MCF 10A (cell line): ENCODE measurements at regions not wholly inside any gene's neighbourhood (a gene's known extent, or its start where the extent isn't known, plus 50 kb on each side); places are given as distances from the start of the nearest gene placed in this dataset.
"Not testable (repeated sequence)": the region's sequence is repeated elsewhere in the genome, so short reads cannot be mapped to it uniquely, and the experiment has no call there.

Experiments
- BruUV-seq: library from RNA; stranded (reverse); fragments of 400-500 nt; replicated peaks from 2 replicates; lab custom pipeline; 2021; lab: Mats Ljungman, UMichigan
- CTCF ChIA-PET: fragments of 300-600 bp; sonication (Branson Sonifier 250); formaldehyde crosslinking; extraction: SDS; loops from one replicate; lab custom pipeline; 2021; ENCODE audit warnings: antibody characterized with exemption, inconsistent platforms; lab: Yijun Ruan, JAX
- POLR2A ChIA-PET: fragments of 300-600, 350-650 bp; sonication (Branson Sonifier 250); formaldehyde crosslinking; extraction: SDS; loops from one replicate; lab custom pipeline; 2020; ENCODE audit warnings: antibody characterized with exemption, inconsistent platforms; lab: Yijun Ruan, JAX
- DNase-seq: peaks from one replicate; pipeline ENCODE4 v3.0.0-alpha.2; 2018; ENCODE audit not compliant: unreplicated experiment
- H3K27ac Mint-ChIP-seq: one replicate; pipeline ENCODE4 v1.8.0; 2022; ENCODE audit warnings: mild to moderate bottlenecking, low read depth, mixed read lengths; ENCODE audit not compliant: unreplicated experiment
- H3K27me3 Mint-ChIP-seq: one replicate; pipeline ENCODE4 v1.8.0; 2022; ENCODE audit warnings: mixed read lengths; ENCODE audit not compliant: insufficient read depth, unreplicated experiment
- H3K36me3 Mint-ChIP-seq: one replicate; pipeline ENCODE4 v1.8.0; 2022; ENCODE audit warnings: mild to moderate bottlenecking, moderate library complexity, mixed read lengths; ENCODE audit not compliant: insufficient read depth, unreplicated experiment
- H3K4me1 Mint-ChIP-seq: one replicate; pipeline ENCODE4 v1.8.0; 2022; ENCODE audit warnings: mixed read lengths; ENCODE audit not compliant: insufficient read depth, unreplicated experiment
- H3K4me3 Mint-ChIP-seq: one replicate; pipeline ENCODE4 v1.8.0; 2022; ENCODE audit warnings: mild to moderate bottlenecking, moderate library complexity, mixed read lengths; ENCODE audit not compliant: unreplicated experiment
- H3K9me3 Mint-ChIP-seq: one replicate; pipeline ENCODE4 v1.8.0; 2022; ENCODE audit warnings: mixed read lengths; ENCODE audit not compliant: unreplicated experiment
- intact Hi-C: fragments of 100-400 bp; cut with micrococcal nuclease; formaldehyde crosslinking; loops from 2 replicates; pipeline ENCODE4 v1.14.1; 2022

DNA sequence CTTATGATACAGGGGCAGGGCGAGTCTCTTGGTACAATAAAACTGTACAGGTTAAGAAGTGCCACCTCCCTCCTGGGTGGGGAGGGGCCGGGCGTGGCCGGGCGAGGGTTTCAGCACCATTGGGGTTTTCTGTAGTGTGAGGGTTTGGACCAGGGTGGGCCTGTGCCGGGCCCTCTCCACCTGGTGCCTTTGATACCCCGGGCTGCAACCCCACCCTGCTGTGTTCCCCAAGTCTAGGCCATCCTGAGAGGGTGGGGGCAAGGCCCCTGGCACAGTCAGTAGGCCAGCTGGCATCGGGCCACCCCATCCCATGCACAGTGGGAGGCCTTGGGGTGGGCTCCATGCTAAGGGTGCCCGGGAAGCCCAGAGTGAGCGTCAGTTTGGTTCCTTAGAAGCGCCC, 431.8 kb upstream of the ZNF722 start:
- H3K27ac Mint-ChIP-seq, H3K4me3 Mint-ChIP-seq: not testable (repeated sequence)

DNA sequence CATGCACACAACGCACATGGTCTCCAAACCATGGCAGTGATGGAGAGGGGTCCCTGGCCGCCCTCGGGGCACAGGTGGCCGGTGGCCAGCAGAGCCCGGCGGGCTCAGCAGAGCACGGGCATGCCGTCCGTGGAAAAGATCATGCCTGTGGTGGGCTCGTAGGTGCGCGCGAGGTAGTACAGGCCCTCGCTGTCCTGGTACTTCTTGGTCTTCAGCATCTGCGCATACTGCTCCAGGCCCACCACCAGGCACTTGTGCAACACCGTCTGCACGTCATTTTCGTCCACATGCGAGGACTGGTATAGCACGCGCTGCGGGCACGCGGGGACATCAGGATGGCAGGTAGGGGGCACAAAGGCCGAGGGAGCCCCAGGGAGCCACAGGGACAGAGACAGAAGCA, 431.0 kb upstream of the ZNF722 start:
- BruUV-seq, DNase-seq, H3K36me3 Mint-ChIP-seq, H3K4me3 Mint-ChIP-seq, H3K4me1 Mint-ChIP-seq, POLR2A ChIA-PET, intact Hi-C loops, H3K27me3 Mint-ChIP-seq, CTCF ChIA-PET, H3K27ac Mint-ChIP-seq: not testable (repeated sequence)
- H3K9me3 Mint-ChIP-seq, result peaks cover 16% of the 10 kb centered on the region

More for the DNA sequence above, 431.8 kb upstream of the ZNF722 start:
- BruUV-seq, intact Hi-C loops, POLR2A ChIA-PET, DNase-seq, H3K36me3 Mint-ChIP-seq, CTCF ChIA-PET, H3K27me3 Mint-ChIP-seq, H3K4me1 Mint-ChIP-seq: not testable (repeated sequence)
- peaks cover 16% of the 10 kb centered on the region for H3K9me3 Mint-ChIP-seq

DNA sequence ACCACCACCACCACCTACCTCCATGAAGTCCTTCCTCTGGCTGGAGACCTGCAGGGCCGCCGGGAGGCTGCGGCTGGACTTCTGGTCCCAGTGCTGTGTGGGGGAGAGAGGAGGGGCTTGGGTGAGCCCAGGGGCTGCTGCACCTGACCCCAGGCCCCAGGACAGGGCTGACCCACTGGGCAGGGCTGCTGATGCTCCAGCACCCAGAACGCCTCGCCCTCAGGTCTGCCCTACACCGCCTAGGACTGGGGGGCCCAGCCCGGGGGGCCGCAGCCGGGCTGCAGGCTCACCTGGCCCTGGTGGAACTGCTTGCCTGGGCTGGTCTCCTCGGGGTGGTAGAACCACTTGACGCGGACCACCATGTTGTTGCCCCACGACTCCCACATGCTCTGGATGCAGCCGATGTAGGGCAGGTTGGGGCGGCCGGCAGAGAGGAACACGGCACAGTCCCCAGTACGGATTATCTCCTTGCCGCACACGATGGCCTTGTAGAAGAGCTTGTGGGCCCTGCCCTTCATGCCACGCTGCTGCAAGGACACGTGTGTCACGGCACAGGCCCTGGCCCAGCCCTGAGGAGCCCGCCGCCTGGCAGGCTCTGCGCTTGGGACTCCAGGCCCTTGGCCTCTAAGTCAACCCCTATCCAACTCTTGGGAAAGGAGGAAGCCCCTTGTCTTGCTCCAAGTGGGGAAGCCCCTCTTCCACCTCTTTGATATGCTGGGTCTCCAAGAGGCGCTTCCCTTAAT, 429.9 kb upstream of the ZNF722 start:
- H3K9me3 Mint-ChIP-seq, result peaks cover 16% of the 10 kb centered on the region
- H3K36me3 Mint-ChIP-seq, H3K27me3 Mint-ChIP-seq, intact Hi-C loops, CTCF ChIA-PET, H3K4me3 Mint-ChIP-seq, BruUV-seq, H3K4me1 Mint-ChIP-seq, H3K27ac Mint-ChIP-seq, DNase-seq, POLR2A ChIA-PET: not testable (repeated sequence)

DNA sequence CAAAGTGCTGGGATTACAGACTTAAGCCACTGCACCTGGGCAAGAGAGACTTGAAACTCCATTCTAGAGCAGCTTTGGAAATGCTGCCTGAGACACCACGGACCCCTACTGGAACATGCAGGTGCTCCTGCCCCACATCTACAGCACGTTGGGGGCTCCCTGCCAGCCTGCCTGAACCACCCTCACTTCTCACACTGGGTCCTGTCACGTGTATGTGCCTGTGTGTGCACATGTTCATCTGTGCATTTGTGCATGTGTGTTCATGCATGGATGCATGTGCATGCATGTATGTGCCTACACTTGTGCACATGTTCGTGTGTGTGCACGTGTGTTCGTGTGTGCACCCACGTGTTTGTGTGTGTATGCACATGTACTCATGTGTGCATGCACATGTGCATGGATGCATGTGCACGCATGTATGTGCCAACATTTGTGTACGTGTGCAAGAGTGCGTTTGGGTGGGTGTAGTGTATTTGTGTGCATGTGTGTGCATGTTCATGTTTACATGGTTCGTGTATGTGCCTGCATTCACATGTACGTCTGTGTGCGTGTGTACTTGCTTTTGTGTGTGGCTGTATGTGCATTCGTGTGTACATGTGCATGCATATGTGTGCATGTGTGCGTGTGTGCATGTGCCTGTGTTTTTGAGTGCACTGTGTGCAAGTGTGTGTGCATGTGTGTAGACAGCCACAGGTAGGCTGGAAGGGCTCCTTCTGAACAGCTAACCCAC, 428.1 kb upstream of the ZNF722 start:
- H3K27me3 Mint-ChIP-seq, H3K36me3 Mint-ChIP-seq, H3K4me1 Mint-ChIP-seq, DNase-seq, H3K4me3 Mint-ChIP-seq, CTCF ChIA-PET, intact Hi-C loops, H3K27ac Mint-ChIP-seq, POLR2A ChIA-PET, BruUV-seq: not testable (repeated sequence)
- H3K9me3 Mint-ChIP-seq, result peaks cover 16% of the 10 kb centered on the region

DNA sequence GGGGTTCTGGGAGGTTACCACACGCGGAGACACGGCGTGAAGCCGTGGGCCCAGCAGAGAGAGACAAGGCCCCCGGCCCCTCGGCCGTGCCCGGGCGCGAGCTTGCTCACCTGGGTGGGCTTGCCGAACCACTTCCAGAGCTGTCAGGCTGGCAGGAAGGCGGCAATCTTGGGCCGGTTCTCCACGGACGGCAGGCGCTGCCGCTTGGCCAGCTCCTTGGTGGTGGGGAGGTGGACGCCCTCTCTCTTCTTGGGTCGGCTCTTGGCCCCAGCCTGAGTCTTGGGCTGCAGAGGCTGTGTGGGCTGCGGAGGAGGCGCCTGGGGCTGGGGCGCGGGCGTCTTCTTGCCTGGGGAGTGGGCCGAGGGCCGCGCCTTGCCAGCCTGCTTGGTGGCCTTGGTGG, 426.5 kb upstream of the ZNF722 start:
- H3K9me3 Mint-ChIP-seq, result peaks cover 23% of the 10 kb centered on the region
- H3K4me3 Mint-ChIP-seq, H3K27me3 Mint-ChIP-seq, POLR2A ChIA-PET, H3K27ac Mint-ChIP-seq, DNase-seq, H3K36me3 Mint-ChIP-seq, H3K4me1 Mint-ChIP-seq, CTCF ChIA-PET, BruUV-seq, intact Hi-C loops: not testable (repeated sequence)

DNA sequence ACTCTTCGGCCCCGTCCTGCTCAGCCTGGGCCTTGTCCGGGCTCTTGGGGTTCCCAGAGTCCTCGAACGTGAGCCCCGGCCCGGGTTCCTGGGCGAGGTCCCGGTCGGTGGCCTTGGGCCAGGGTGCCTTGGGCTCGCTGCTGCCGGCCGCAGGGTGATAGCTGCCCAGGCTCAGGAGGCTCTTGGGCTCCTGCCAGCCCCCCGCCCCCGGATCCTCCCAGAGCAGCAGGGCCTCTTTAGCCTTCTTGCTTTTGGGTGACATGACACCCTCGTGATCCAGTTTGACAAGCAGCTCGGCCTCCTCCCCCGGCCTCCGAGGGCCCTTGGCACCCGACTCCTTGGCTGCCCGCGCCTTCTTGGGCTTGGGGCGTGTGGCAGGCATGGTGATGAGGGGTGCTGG, 425.7 kb upstream of the ZNF722 start:
- DNase-seq, H3K27ac Mint-ChIP-seq, BruUV-seq, intact Hi-C loops, POLR2A ChIA-PET, H3K36me3 Mint-ChIP-seq, H3K4me3 Mint-ChIP-seq, H3K27me3 Mint-ChIP-seq, H3K4me1 Mint-ChIP-seq: not testable (repeated sequence)
- CTCF ChIA-PET, result interaction anchor here (0.7 kb wide), 1 partner anchor 1004 kb away, joined by 3 read pairs; no protein-coding TSS in a partner anchor
- peaks cover 18% of the 10 kb centered on the region for H3K9me3 Mint-ChIP-seq

DNA sequence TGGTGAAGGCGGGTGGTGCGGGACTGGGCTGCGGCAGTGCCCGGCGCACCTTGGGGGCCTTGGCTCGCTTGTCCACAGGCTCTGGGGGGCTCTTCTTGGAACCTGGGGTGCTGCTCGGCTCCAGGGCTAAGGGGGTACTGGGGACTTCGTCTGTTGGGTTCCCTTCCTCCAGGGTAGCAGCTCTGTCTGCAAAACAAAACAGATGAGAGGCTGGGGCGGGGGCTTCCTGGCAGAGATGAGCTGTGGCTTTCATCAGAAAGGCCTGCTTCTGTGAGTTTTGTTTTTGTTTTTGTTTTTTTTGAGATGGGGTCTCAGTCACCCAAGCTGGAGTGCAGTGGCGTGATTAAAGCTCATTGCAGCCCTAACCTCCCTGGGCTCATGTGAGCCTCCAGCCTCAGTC, 425.2 kb upstream of the ZNF722 start:
- POLR2A ChIA-PET, H3K36me3 Mint-ChIP-seq: not testable (repeated sequence)

DNA sequence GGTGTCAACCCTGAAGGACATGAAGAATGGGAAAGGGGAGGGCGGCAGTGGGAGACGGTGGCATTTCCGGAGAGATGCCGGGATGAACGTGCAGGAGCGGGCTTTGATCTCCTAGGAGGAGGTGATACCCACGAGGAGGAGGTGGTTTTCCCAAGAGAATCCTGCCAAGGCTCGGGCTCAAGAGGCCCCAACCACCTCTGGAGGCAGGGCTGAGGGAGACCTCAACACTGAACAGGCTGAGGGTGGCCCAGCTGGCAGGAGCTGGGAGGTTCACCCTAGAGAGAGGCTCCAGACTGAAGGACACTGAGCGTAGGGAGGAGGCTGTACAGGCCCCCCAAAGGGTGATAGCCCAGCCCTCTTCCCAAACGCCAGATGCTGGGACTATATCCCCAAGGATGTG, 422.2 kb upstream of the ZNF722 start:
- intact Hi-C loops, H3K9me3 Mint-ChIP-seq, H3K27me3 Mint-ChIP-seq, POLR2A ChIA-PET, H3K4me1 Mint-ChIP-seq, BruUV-seq, H3K4me3 Mint-ChIP-seq, H3K36me3 Mint-ChIP-seq, H3K27ac Mint-ChIP-seq, CTCF ChIA-PET, DNase-seq: not testable (repeated sequence)

More for the DNA sequence above, 425.2 kb upstream of the ZNF722 start:
- H3K4me1 Mint-ChIP-seq, H3K27me3 Mint-ChIP-seq, H3K4me3 Mint-ChIP-seq, intact Hi-C loops, H3K27ac Mint-ChIP-seq, BruUV-seq, DNase-seq: not testable (repeated sequence)
- H3K9me3 Mint-ChIP-seq, result peaks cover 14% of the 10 kb centered on the region
- CTCF ChIA-PET, result interaction anchor here (0.7 kb wide), 1 partner anchor 1004 kb away, joined by 3 read pairs; no protein-coding TSS in a partner anchor

DNA sequence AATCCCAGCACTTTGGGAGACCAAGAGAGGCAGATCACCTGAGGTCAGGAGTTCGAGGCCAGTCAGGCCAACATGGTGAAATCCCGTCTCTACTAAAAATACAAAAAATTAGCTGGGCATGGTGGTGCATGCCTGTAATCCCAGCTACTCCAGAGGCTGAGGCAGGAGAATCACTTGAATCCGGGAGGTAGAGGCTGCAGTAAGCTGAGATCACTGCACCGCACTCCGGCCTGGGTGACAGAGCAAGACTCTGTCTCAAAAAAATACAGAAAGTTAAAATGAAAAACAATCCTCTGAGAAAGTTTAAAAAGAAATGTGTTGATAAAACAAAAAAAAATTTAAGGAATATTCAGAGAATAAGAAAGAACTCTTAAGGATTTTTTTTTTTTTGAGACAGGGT, 421.6 kb upstream of the ZNF722 start:
- H3K4me1 Mint-ChIP-seq, intact Hi-C loops, POLR2A ChIA-PET, H3K36me3 Mint-ChIP-seq, H3K27me3 Mint-ChIP-seq, H3K9me3 Mint-ChIP-seq, DNase-seq, H3K4me3 Mint-ChIP-seq, BruUV-seq, H3K27ac Mint-ChIP-seq, CTCF ChIA-PET: not testable (repeated sequence)
